ENCODE measurements at regions not wholly inside any gene's neighbourhood (a gene's known extent, or its start where the extent isn't known, plus 50 kb on each side); places are given as distances from the start of the nearest gene placed in this dataset.

DNA sequence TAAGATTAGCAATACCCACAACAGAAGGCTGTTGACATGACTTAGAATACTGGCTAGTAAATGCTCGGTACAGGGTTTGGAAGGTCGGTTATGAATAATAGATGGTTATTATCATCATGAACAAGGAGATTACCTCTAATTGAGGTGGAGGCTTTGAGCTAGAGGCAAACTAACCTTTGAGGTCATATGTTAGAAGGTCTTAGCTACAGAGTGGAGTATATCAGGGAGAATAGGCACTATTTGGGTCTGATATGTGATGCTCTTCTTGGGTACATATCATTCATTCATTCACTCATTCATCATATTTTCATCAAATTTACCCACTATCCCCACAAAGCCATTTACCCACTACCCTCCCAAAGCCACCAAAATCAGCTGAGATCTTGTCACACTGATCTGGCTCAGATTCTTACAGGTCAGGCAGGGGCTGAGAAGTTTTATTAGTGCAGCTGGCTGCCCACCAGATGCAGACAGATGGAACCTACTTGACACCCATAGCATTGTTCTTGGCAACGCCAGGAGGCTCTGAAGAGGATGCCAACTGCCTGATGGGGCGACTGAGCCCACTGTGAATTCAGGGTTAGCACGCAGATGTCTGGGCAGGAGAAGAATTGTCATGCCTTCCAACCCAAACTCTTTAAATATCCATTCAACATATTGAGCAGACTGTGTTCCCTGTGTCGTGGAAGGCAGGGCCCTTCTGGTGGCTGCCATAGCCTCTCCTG is 90.2 kb upstream of the SH3PXD2B start:
- TF ChIP-seq, protein P1, sequence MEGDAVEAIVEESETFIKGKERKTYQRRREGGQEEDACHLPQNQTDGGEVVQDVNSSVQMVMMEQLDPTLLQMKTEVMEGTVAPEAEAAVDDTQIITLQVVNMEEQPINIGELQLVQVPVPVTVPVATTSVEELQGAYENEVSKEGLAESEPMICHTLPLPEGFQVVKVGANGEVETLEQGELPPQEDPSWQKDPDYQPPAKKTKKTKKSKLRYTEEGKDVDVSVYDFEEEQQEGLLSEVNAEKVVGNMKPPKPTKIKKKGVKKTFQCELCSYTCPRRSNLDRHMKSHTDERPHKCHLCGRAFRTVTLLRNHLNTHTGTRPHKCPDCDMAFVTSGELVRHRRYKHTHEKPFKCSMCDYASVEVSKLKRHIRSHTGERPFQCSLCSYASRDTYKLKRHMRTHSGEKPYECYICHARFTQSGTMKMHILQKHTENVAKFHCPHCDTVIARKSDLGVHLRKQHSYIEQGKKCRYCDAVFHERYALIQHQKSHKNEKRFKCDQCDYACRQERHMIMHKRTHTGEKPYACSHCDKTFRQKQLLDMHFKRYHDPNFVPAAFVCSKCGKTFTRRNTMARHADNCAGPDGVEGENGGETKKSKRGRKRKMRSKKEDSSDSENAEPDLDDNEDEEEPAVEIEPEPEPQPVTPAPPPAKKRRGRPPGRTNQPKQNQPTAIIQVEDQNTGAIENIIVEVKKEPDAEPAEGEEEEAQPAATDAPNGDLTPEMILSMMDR (IDR thresholded peaks at IDR 0.05) = no peak
- no peak for TF ChIP-seq POLR2A (IDR thresholded peaks at IDR 0.05)

All from lower leg skin (tissue), 3 donors.